B cell (primary cell): ENCODE measurements at regions not wholly inside any gene's neighbourhood (a gene's known extent, or its start where the extent isn't known, plus 50 kb on each side); places are given as distances from the start of the nearest gene placed in this dataset.

Source experiments
- ATAC-seq: fragments of 200-7000 bp; cut with Tn5 transposase; one replicate; pipeline ENCODE4 v1.10.0; 2021; ENCODE audit warnings: low read depth, mild to moderate bottlenecking, moderate number of reproducible peaks, moderate library complexity
- CTCF ChIA-PET: fragments of 350-600 bp; sonication (Branson Sonifier 250); formaldehyde crosslinking; loops from one replicate; lab custom pipeline; 2021; ENCODE audit warnings: antibody characterized with exemption, inconsistent platforms; lab: Charles Lee
- POLR2A ChIA-PET: fragments of 350-600 bp; sonication (Branson Sonifier 250); formaldehyde crosslinking; loops from one replicate; lab custom pipeline; 2021; ENCODE audit warnings: antibody characterized with exemption; lab: Charles Lee
- DNase-seq: peaks from one replicate; pipeline ENCODE4 v3.0.0; 2013
- H2AFZ ChIP-seq: 2 replicates; pipeline ENCODE4 v1.6.1; 2012; ENCODE audit warnings: mild to moderate bottlenecking, low read depth, low read length; ENCODE audit not compliant: insufficient read depth, poor library complexity, severe bottlenecking
- H3K27ac ChIP-seq, 2 donors: 1 replicate in 1 of 2; 2 replicates in 1 of 2; pipeline ENCODE4 v1.5.1; 2012 to 2013; ENCODE audit warnings: low read length in 2 of 2, mild to moderate bottlenecking in 2 of 2, moderate library complexity in 1 of 2
- H3K27me3 ChIP-seq, 4 experiments: fragments of 200-600 bp in 1 of 4; sonication (generic) in 1 of 4; replicated peaks in 1 of 4; 1 replicate in 2 of 4; 2 replicates in 2 of 4; pipeline versions ENCODE4 v1.6.1 to v1.7.0; 2013 to 2016; ENCODE audit warnings: low read length in 3 of 4, mild to moderate bottlenecking in 2 of 4, mixed read lengths in 1 of 4, moderate library complexity in 1 of 4; ENCODE audit not compliant: insufficient read depth in 4 of 4, control insufficient read depth in 3 of 4; ENCODE audit errors: control extremely low read depth in 1 of 4
- H3K36me3 ChIP-seq, 2 experiments: replicated peaks in 1 of 2; 1 replicate in 1 of 2; 2 replicates in 1 of 2; pipeline versions ENCODE4 v1.6.1 to v1.7.1; 2013; ENCODE audit warnings: low read length in 1 of 2; ENCODE audit not compliant: insufficient read depth in 2 of 2, control insufficient read depth in 1 of 2; ENCODE audit errors: control extremely low read depth in 1 of 2, extremely low read depth in 1 of 2
- H3K4me1 ChIP-seq, 2 donors: fragments of 200-600 bp in 1 of 2; sonication (generic) in 1 of 2; 1 replicate in 1 of 2; 2 replicates in 1 of 2; pipeline versions ENCODE4 v1.5.1 to v1.6.1; 2013 to 2017; ENCODE audit warnings: low read length in 2 of 2; ENCODE audit not compliant: control insufficient read depth in 2 of 2, insufficient read depth in 2 of 2
- H3K4me2 ChIP-seq: replicated peaks from 2 replicates; pipeline ENCODE3; 2012; ENCODE audit warnings: mild to moderate bottlenecking, low read depth, low read length; ENCODE audit not compliant: poor library complexity, severe bottlenecking
- H3K4me3 ChIP-seq, 5 experiments: fragments of 200-600 bp in 1 of 5; sonication (generic) in 1 of 5; 1 replicate in 3 of 5; 2 replicates in 2 of 5; pipeline versions ENCODE4 v1.5.1 to v1.7.0; 2011 to 2016; ENCODE audit warnings: low read length in 4 of 5, mild to moderate bottlenecking in 4 of 5, low read depth in 2 of 5, control low read depth in 1 of 5, moderate library complexity in 1 of 5; ENCODE audit not compliant: insufficient read depth in 1 of 5; ENCODE audit errors: control extremely low read depth in 1 of 5, extremely low read depth in 1 of 5
- H3K79me2 ChIP-seq: fragments of 200-600 bp; sonication (generic); one replicate; pipeline ENCODE4 v1.6.0; 2016; ENCODE audit warnings: low read length; ENCODE audit not compliant: control insufficient read depth, insufficient read depth
- H3K9ac ChIP-seq: fragments of 200-600 bp; sonication (generic); 2 replicates; pipeline ENCODE4 v1.6.1; 2017; ENCODE audit warnings: mild to moderate bottlenecking, low read length, moderate library complexity
- H3K9me3 ChIP-seq, 3 donors: one replicate each; pipeline versions ENCODE4 v1.6.1 to v1.7.1; 2013; ENCODE audit warnings: low read length in 2 of 3; ENCODE audit not compliant: control insufficient read depth in 2 of 3, insufficient read depth in 1 of 3; ENCODE audit errors: control extremely low read depth in 1 of 3
- H4K20me1 ChIP-seq: 2 replicates; pipeline ENCODE4 v1.6.0; 2012; ENCODE audit warnings: mild to moderate bottlenecking, low read length; ENCODE audit not compliant: insufficient read depth, control insufficient read depth, poor library complexity, severe bottlenecking
- H3K27ac Mint-ChIP-seq: one replicate; pipeline ENCODE4 v1.8.0; 2021; ENCODE audit warnings: mixed read lengths
- H3K27me3 Mint-ChIP-seq: one replicate; pipeline ENCODE4 v1.8.0; 2021; ENCODE audit warnings: mixed read lengths
- H3K4me1 Mint-ChIP-seq: one replicate; pipeline ENCODE4 v1.8.0; 2021; ENCODE audit warnings: mixed read lengths
- H3K4me3 Mint-ChIP-seq: one replicate; pipeline ENCODE4 v1.8.0; 2021; ENCODE audit warnings: mixed read lengths
- H3K9me3 Mint-ChIP-seq: one replicate; pipeline ENCODE4 v1.8.0; 2022; ENCODE audit warnings: mixed read lengths; ENCODE audit not compliant: insufficient read depth
- CTCF ChIP-seq: fragments of 200-600 bp; IDR thresholded peaks from one replicate; pipeline ENCODE4 v1.8.0; 2022; ENCODE audit warnings: antibody characterized with exemption, mild to moderate bottlenecking
- EZH2 ChIP-seq: IDR thresholded peaks from 2 replicates; pipeline ENCODE4 v1.6.1; 2012; ENCODE audit warnings: borderline replicate concordance, low read depth, mild to moderate bottlenecking, moderate library complexity, low read length; ENCODE audit not compliant: insufficient read depth, poor library complexity, severe bottlenecking
- WGBS: methylation state at CpG from one replicate; pipeline ENCODE4 v1.1.5; 2013; ENCODE audit warnings: missing lambda C conversion rate; ENCODE audit not compliant: insufficient coverage; 5-methylcytosine and 5-hydroxymethylcytosine counted together
- intact Hi-C: fragments of 100-400 bp; cut with micrococcal nuclease; formaldehyde crosslinking; loops from one replicate; pipeline ENCODE4 v1.10.0; 2022

DNA sequence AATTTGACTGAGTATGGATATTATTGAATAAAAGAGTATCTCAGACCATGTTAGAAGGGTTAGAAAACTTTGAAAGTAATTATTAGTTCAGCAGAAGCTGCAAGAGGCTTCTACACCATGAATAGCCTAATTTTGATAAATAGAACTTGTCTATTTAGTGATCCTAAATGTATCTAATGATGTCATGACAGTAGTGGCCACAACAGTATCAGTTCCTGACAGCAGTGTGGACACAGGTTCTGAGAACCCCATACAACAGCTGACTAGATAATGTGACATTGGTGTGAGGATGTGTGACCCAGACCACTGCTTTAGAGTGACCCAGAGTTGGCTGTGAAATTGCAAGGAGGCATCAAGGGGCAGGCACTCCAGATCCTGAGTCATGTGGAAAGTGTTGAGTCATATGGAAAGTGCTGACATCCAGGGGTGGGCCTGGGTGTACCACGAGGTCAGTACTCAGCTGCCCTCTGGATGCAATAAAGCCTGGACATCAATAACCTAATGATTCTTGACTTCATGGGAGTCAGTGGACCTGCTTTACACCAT is 754.7 kb downstream of the DHX35 start:
- no peak overlapping the region for H3K9ac ChIP-seq
- 44% methylated on average over 1 of the region's 1 CpG for WGBS
- Mint-ChIP-seq H3K4me1 (no peaks in the 10 kb centered on the region), H3K27ac (no peak overlapping the region), H3K9me3 (no peaks in the 10 kb centered on the region), H3K27me3 (no peaks in the 10 kb centered on the region), H3K4me3 (no peak overlapping the region)
- ATAC-seq: no peak
- no peak overlapping the region for H3K4me2 ChIP-seq
- intact Hi-C loops: no loop called here
- DNase-seq: no peak
- POLR2A ChIA-PET: no interaction called here
- no peaks in the 10 kb centered on the region for H3K4me1 ChIP-seq
- H2AFZ ChIP-seq: no peak overlapping the region
- no peak overlapping the region for H3K4me3 ChIP-seq
- TF ChIP-seq EZH2: no peak
- no peak for TF ChIP-seq CTCF
- H3K9me3 ChIP-seq: peaks cover 0 to 4% (median 0%) of the 10 kb centered on the region in 3 donors
- H4K20me1 ChIP-seq: no peaks in the 10 kb centered on the region
- H3K27me3 ChIP-seq: no peaks in the 10 kb centered on the region
- no peak overlapping the region for H3K27ac ChIP-seq
- CTCF ChIA-PET: no interaction called here
- H3K36me3 ChIP-seq: no peaks in the 10 kb centered on the region
- no peaks in the 10 kb centered on the region for H3K79me2 ChIP-seq

DNA sequence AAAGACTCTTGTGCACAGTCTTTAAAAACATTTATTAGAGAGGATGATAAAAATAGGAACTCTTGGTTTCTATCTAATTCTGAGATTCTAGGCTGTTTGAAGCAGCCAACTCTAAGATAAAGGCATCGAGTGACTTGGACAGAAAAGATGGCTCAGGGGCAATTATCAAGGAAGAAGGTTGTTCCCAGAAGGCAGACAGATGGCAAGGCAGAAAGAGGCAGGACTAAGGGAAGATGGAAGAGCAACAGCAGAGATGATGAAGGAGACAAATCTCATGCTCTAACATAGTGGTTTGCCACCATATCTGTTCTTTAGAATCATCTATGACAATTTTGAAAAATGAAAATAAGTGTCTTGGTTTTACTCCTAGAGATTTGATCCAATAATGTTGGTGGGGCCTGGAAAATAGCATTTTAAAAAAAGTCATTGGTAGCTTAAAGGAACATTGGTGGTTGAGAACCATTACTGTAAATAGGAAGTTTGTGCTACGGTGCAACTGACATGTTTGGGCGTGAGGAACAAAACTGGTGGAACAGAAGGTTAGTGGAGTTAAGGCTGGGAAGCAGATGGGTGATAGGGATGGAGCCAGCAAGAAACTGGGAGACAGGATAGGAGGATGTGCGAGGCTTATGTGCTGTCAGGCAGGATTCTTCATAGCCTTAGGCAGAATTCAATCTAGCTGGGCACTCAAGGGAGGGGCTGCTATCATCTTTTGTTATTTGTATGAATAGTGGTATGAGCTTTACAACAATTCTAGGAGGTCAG is 751.1 kb downstream of the DHX35 start:
- POLR2A ChIA-PET: no interaction called here
- CTCF ChIA-PET: no interaction called here

More for the DNA sequence above, 751.1 kb downstream of the DHX35 start:
- no peak overlapping the region for H3K4me3 ChIP-seq
- intact Hi-C loops: no loop called here
- Mint-ChIP-seq H3K4me1 (no peaks in the 10 kb centered on the region), H3K27ac (no peak overlapping the region), H3K4me3 (no peak overlapping the region), H3K9me3 (no peaks in the 10 kb centered on the region), H3K27me3 (no peaks in the 10 kb centered on the region)
- H3K9me3 ChIP-seq: peaks cover 0 to 4% (median 0%) of the 10 kb centered on the region in 3 donors
- ATAC-seq (no peak), DNase-seq (no peak)
- H3K27me3 ChIP-seq: no peaks in the 10 kb centered on the region
- H3K4me1 ChIP-seq: no peaks in the 10 kb centered on the region
- H3K4me2 ChIP-seq: no peak overlapping the region
- H3K36me3 ChIP-seq: no peaks in the 10 kb centered on the region
- H3K79me2 ChIP-seq: no peaks in the 10 kb centered on the region
- H3K9ac ChIP-seq: no peak overlapping the region
- TF ChIP-seq EZH2: no peak
- no peak for TF ChIP-seq CTCF
- H4K20me1 ChIP-seq: no peaks in the 10 kb centered on the region
- H2AFZ ChIP-seq: no peak overlapping the region
- WGBS: 91% methylated on average over 4 of the region's 4 CpGs
- no peak overlapping the region for H3K27ac ChIP-seq
